ENCODE measurements at regions not wholly inside any gene's neighbourhood (a gene's known extent, or its start where the extent isn't known, plus 50 kb on each side); places are given as distances from the start of the nearest gene placed in this dataset.
"Not testable (repeated sequence)": the region's sequence is repeated elsewhere in the genome, so short reads cannot be mapped to it uniquely, and the experiment has no call there.

- ATAC-seq (replicated peaks), result no peak
- no peak overlapping the region for H3K4me3 Mint-ChIP-seq
- H3K9me3 Mint-ChIP-seq, result peaks cover 3% of the 10 kb centered on the region
- H3K4me1 Mint-ChIP-seq, result no peaks in the 10 kb centered on the region
- H3K27me3 Mint-ChIP-seq, result peaks cover 2% of the 10 kb centered on the region
- H3K36me3 Mint-ChIP-seq (ENCODE audit: low read depth), result no peaks in the 10 kb centered on the region
- no peak overlapping the region for H3K27ac Mint-ChIP-seq
Measured at GRCh38 chr6:10122164-10122563, 292.7 kb downstream of the TFAP2A start.

- Mint-ChIP-seq H3K27me3 (peaks cover 16% of the 10 kb centered on the region), H3K27ac (no peak overlapping the region), H3K4me3 (no peak overlapping the region), H3K4me1 (no peaks in the 10 kb centered on the region), H3K9me3 (peaks cover 5% of the 10 kb centered on the region), H3K36me3 (ENCODE audit: low read depth) (no peaks in the 10 kb centered on the region)
- ATAC-seq (replicated peaks), result no peak
Measured at GRCh38 chr6:10112871-10113549, 301.9 kb downstream of the TFAP2A start.

- H3K27ac Mint-ChIP-seq, result no peak overlapping the region
- H3K4me1 Mint-ChIP-seq, result no peaks in the 10 kb centered on the region
- ATAC-seq (replicated peaks), result no peak
- H3K36me3 Mint-ChIP-seq (ENCODE audit: low read depth), result no peaks in the 10 kb centered on the region
- no peak overlapping the region for H3K4me3 Mint-ChIP-seq
- H3K27me3 Mint-ChIP-seq, result peaks cover 16% of the 10 kb centered on the region
- peaks cover 5% of the 10 kb centered on the region for H3K9me3 Mint-ChIP-seq
Measured at GRCh38 chr6:10111975-10112374, 302.9 kb downstream of the TFAP2A start.

DNA sequence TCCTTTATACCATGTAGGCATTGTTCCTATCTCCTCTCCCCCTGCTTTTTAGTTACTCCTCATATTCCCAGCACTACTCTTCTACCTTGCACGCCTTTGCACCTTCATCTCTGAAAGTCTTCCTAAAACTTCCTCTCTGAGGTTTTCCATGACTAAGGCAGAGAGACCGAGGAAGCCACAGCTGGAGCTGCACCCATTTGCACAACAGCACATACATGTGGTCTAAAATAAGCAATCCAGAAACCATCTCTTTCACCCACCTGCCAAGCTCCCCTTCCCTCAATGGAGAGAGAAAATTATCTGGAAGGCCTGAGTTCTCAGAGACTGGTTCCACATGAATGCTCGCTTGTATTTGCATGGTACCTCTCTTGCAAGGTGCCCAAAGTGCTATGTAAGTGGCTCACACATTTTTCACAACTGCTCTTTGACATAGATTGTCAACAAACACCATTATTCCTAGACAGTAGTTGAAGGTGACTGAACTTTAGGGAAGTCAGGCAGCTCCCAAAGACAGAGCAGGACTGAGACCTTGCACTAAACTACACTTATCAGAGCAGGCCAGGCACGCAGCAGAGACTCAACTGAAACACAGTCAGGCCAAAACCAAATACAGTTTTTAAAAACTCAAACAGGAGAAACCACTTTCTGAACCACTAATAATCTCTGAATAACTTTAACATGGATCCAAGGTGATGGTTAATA lies 313.2 kb downstream of the TFAP2A start:
- Mint-ChIP-seq H3K36me3 (ENCODE audit: low read depth) (no peaks in the 10 kb centered on the region), H3K9me3 (no peaks in the 10 kb centered on the region), H3K27me3 (no peaks in the 10 kb centered on the region), H3K27ac (no peak overlapping the region), H3K4me1 (no peaks in the 10 kb centered on the region), H3K4me3 (no peak overlapping the region)
- no peak for ATAC-seq (replicated peaks)

GRCh38 chr6:10099529-10100140 lies 315.2 kb downstream of the TFAP2A start:
- Mint-ChIP-seq H3K4me1 (no peaks in the 10 kb centered on the region), H3K36me3 (ENCODE audit: low read depth) (no peaks in the 10 kb centered on the region), H3K27me3 (no peaks in the 10 kb centered on the region), H3K9me3 (no peaks in the 10 kb centered on the region), H3K4me3 (no peak overlapping the region), H3K27ac (no peak overlapping the region)
- no peak for ATAC-seq (replicated peaks)

GRCh38 chr6:10098756-10099528 lies 315.9 kb downstream of the TFAP2A start:
- Mint-ChIP-seq H3K27ac (no peak overlapping the region), H3K4me1 (no peaks in the 10 kb centered on the region), H3K36me3 (ENCODE audit: low read depth) (no peaks in the 10 kb centered on the region), H3K9me3 (peaks cover 4% of the 10 kb centered on the region), H3K4me3 (no peak overlapping the region), H3K27me3 (no peaks in the 10 kb centered on the region)
- ATAC-seq (replicated peaks), result no peak

DNA sequence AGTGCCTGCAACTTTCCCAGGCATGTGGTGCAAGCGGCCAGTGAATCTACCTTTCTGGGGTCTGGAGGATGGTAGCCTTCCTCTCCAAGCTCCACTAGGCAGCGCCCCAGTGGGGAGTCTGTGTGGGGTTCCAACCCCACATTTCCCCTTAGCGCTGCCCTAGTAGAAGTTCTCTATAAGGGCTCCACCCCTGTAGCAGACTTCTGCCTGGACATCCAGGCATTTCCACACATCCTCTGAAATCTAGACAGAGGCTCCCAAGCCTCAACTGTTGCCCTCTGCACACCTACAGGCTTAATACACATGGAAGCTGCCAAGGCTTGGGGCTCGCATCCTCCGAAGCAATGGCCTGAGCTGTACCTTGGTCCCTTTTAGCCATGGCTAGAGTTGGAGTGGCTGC lies 321.6 kb downstream of the TFAP2A start:
- Mint-ChIP-seq H3K4me1 (no peaks in the 10 kb centered on the region), H3K36me3 (ENCODE audit: low read depth) (no peaks in the 10 kb centered on the region), H3K27ac (no peak overlapping the region), H3K4me3 (no peak overlapping the region), H3K27me3 (no peaks in the 10 kb centered on the region), H3K9me3 (peaks cover 7% of the 10 kb centered on the region)
- no peak for ATAC-seq (replicated peaks)

DNA sequence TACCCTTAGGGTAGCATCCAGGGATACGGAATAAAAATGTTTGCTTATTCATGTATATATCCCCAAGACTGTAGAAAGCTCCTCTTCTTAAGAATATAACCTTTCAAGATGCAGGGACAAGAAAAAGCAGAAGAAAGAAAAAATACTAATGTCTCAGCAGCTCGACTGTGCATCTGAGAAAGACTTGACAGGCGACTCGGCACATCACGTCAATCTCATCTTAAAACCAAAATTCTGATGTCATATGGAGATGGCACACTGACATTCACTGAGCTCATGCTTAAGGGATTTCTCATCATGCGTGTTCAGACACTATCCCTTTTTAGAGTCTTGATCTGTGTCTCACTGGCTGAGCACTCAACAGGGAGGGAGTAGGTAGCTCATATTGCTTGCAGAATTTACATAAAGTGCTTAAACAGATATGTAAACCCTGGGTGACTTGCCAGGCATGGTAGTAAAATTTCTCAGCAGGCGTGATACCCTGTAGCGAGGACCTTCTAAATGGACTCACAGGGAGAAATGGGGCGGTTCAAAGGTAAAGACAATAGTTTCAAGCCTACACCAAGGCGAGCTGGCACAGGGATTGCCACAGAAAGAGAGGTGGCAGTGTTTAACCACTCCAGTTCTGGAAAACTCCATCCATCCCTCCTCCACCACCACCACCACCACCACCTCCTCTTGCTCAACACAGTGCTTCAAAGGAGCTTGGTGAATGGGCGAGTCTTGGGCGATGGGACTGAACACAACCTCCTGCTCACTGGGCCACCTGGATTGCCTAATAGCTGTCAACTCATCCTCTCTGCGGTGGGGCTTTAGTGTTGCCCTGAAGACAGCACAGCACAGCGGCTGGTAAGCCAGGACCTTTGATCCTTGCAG lies 330.5 kb downstream of the TFAP2A start:
- no peak for ATAC-seq (replicated peaks)
- no peaks in the 10 kb centered on the region for H3K4me1 Mint-ChIP-seq
- no peaks in the 10 kb centered on the region for H3K9me3 Mint-ChIP-seq
- no peak overlapping the region for H3K27ac Mint-ChIP-seq
- H3K27me3 Mint-ChIP-seq, result no peaks in the 10 kb centered on the region
- H3K4me3 Mint-ChIP-seq, result no peak overlapping the region
- no peaks in the 10 kb centered on the region for H3K36me3 Mint-ChIP-seq (ENCODE audit: low read depth)

DNA sequence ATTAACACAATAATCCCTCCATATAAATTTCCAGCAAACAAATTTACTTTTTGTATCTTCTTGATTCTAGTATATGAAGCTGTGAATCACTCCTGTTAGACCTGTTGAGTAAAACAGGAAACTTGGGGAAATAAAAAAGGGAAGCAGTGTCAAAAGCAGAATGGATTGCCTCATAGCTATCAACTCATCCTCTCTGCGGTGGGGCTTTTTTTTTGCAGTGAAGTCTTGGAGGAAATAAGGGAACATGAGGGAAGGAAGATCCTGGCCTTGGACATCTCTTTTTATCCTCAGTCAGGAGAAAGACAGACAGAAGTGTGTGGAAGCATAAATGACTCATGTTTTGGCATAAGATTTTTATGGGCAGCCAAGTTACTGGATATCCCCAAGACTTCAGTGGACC lies 332.5 kb downstream of the TFAP2A start:
- H3K4me3 Mint-ChIP-seq, result no peak overlapping the region
- no peaks in the 10 kb centered on the region for H3K36me3 Mint-ChIP-seq (ENCODE audit: low read depth)
- H3K27ac Mint-ChIP-seq, result no peak overlapping the region
- no peaks in the 10 kb centered on the region for H3K4me1 Mint-ChIP-seq
- no peaks in the 10 kb centered on the region for H3K27me3 Mint-ChIP-seq
- no peaks in the 10 kb centered on the region for H3K9me3 Mint-ChIP-seq
- ATAC-seq (replicated peaks), result no peak

DNA sequence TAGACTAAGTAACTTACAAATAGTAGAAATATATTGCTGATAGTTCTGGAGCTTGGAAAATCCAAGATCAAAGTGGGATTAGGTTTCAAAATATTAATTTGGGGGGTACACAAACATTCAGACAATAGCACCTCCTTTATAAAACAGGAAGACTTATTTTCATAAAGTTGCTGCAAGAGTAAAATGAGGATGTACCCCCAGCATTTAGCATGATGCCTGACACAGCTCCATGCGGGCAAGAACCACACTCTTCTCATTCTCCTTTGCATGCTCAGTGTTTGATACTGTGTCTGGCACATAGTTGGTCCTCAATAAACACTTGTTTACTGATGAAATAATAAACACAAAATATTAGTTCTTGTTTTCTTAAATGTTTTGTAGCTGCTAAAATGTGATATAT lies 332.9 kb downstream of the TFAP2A start:
- Mint-ChIP-seq H3K27me3 (no peaks in the 10 kb centered on the region), H3K9me3 (no peaks in the 10 kb centered on the region), H3K27ac (no peak overlapping the region), H3K36me3 (ENCODE audit: low read depth) (no peaks in the 10 kb centered on the region), H3K4me1 (no peaks in the 10 kb centered on the region), H3K4me3 (no peak overlapping the region)
- ATAC-seq (replicated peaks), result no peak

- H3K9me3 Mint-ChIP-seq, result no peaks in the 10 kb centered on the region
- no peak overlapping the region for H3K27ac Mint-ChIP-seq
- no peak overlapping the region for H3K4me3 Mint-ChIP-seq
- no peaks in the 10 kb centered on the region for H3K36me3 Mint-ChIP-seq (ENCODE audit: low read depth)
- H3K27me3 Mint-ChIP-seq, result no peaks in the 10 kb centered on the region
- no peak for ATAC-seq (replicated peaks)
- H3K4me1 Mint-ChIP-seq, result no peaks in the 10 kb centered on the region
Measured at GRCh38 chr6:10081075-10081474, 333.8 kb downstream of the TFAP2A start.

DNA sequence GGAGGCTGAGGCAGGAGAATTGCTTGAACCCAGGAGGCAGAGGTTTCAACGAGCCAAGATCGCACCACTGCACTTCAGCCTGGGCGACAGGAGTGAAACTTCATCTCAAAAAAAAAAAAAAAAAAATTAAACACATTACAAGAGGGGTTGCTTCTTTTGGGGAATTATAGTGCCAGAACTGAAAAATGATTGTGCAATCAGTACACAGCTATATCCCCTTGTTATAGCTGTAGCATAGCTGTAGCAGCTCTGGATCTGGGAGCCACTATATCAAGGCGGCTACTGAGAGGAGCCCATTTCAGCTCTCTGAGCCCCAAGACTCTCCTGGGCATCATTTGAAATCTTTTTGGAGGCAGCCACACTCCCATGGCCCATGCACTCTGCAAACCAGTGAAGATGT lies 334.3 kb downstream of the TFAP2A start:
- no peak overlapping the region for H3K27ac Mint-ChIP-seq
- H3K9me3 Mint-ChIP-seq, result no peaks in the 10 kb centered on the region
- no peaks in the 10 kb centered on the region for H3K27me3 Mint-ChIP-seq
- no peaks in the 10 kb centered on the region for H3K36me3 Mint-ChIP-seq (ENCODE audit: low read depth)
- no peaks in the 10 kb centered on the region for H3K4me1 Mint-ChIP-seq
- H3K4me3 Mint-ChIP-seq, result no peak overlapping the region
- ATAC-seq (replicated peaks), result no peak

GRCh38 chr6:10078581-10078980 lies 336.3 kb downstream of the TFAP2A start:
- Mint-ChIP-seq H3K27ac (no peak overlapping the region), H3K36me3 (ENCODE audit: low read depth) (no peaks in the 10 kb centered on the region), H3K4me3 (no peak overlapping the region), H3K27me3 (no peaks in the 10 kb centered on the region), H3K9me3 (peaks cover 3% of the 10 kb centered on the region), H3K4me1 (no peaks in the 10 kb centered on the region)
- ATAC-seq (replicated peaks), result no peak

- not testable (repeated sequence) for H3K9me3 Mint-ChIP-seq; H3K27me3 Mint-ChIP-seq; H3K27ac Mint-ChIP-seq; H3K4me3 Mint-ChIP-seq; H3K4me1 Mint-ChIP-seq; H3K36me3 Mint-ChIP-seq (ENCODE audit: low read depth); ATAC-seq (replicated peaks)
Measured at GRCh38 chr6:10074726-10075125, 340.1 kb downstream of the TFAP2A start.

Measured in activated T-helper 17 cell treated with anti-CD3 and anti-CD28 coated beads, Interleukin-2, amount 50 U/mL, for 72 hours (primary cell).